Endothelial cell of umbilical vein (primary cell): ENCODE measurements at regions not wholly inside any gene's neighbourhood (a gene's known extent, or its start where the extent isn't known, plus 50 kb on each side); places are given as distances from the start of the nearest gene placed in this dataset.

Experiments used
- BruUV-seq: library from RNA; stranded (reverse); fragments of 400-500 nt; replicated peaks from 2 replicates; lab custom pipeline; 2021; lab: Mats Ljungman, UMichigan
- CTCF ChIA-PET: fragments of 300-600, 350-600 bp; sonication (Branson Sonifier 250); formaldehyde crosslinking; loops from one replicate; lab custom pipeline; 2021; ENCODE audit warnings: antibody characterized with exemption, inconsistent platforms; lab: Charles Lee
- POLR2A ChIA-PET: fragments of 300-600, 350-600 bp; sonication (Branson Sonifier 250); formaldehyde crosslinking; loops from one replicate; lab custom pipeline; 2021; ENCODE audit warnings: antibody characterized with exemption, inconsistent platforms; lab: Charles Lee
- DNase-seq: peaks from one replicate; pipeline ENCODE4 v3.0.0-alpha.2; 2011; ENCODE audit warnings: low read depth, low spot score
- FAIRE-seq: peaks from 2 replicates; lab custom pipeline; 2011; peaks lifted over from hg19 to GRCh38; lab: Jason Lieb, UNC
- H2AFZ ChIP-seq: 2 replicates; pipeline ENCODE4 v1.6.0; 2012; ENCODE audit warnings: low read depth, low read length, control low read depth, inconsistent platforms
- H3K27ac ChIP-seq: 2 replicates; pipeline ENCODE4 v1.5.1; 2011; ENCODE audit warnings: low read depth, mild to moderate bottlenecking, control low read depth, low read length, moderate library complexity; ENCODE audit not compliant: insufficient read depth
- H3K27me3 ChIP-seq, 2 experiments: 2 replicates each; pipeline versions ENCODE4 v1.6.0 to v1.6.1; 2011; ENCODE audit warnings: low read length in 2 of 2, mixed read lengths in 1 of 2; ENCODE audit not compliant: control insufficient read depth in 2 of 2, insufficient read depth in 2 of 2
- H3K36me3 ChIP-seq, 2 experiments: 2 replicates in 1 of 2; 3 replicates in 1 of 2; pipeline ENCODE4 v1.5.1; 2011; ENCODE audit warnings: low read length in 2 of 2, mild to moderate bottlenecking in 1 of 2, moderate library complexity in 1 of 2; ENCODE audit not compliant: control insufficient read depth in 2 of 2, insufficient read depth in 2 of 2; ENCODE audit errors: extremely low read depth in 1 of 2
- H3K4me1 ChIP-seq: 3 replicates; pipeline ENCODE4 v1.5.1; 2011; ENCODE audit warnings: mild to moderate bottlenecking, low read length; ENCODE audit not compliant: control insufficient read depth, insufficient read depth; ENCODE audit errors: extremely low read depth
- H3K4me2 ChIP-seq: 2 replicates; pipeline ENCODE4 v1.6.1; 2011; ENCODE audit warnings: low read length, control low read depth, mixed read lengths; ENCODE audit not compliant: insufficient read depth
- H3K4me3 ChIP-seq, 3 experiments: fragments of 200-600 bp in 1 of 3; sonication (generic), shearing (Covaris generic) in 1 of 3; replicated peaks in 1 of 3; 2 replicates each; pipeline ENCODE4 v1.5.1; 2011 to 2016; ENCODE audit warnings: control low read depth in 3 of 3, low read length in 3 of 3, mild to moderate bottlenecking in 2 of 3, inconsistent platforms in 1 of 3, low read depth in 1 of 3, moderate library complexity in 1 of 3; ENCODE audit not compliant: insufficient read depth in 1 of 3
- H3K79me2 ChIP-seq: 2 replicates; pipeline ENCODE4 v1.6.0; 2012; ENCODE audit warnings: low read length, inconsistent platforms; ENCODE audit not compliant: control insufficient read depth, insufficient read depth
- H3K9ac ChIP-seq: replicated peaks from 2 replicates; pipeline ENCODE3; 2011; ENCODE audit warnings: low read length, control low read depth; ENCODE audit not compliant: insufficient read depth; ENCODE audit errors: extremely low read depth
- H3K9me1 ChIP-seq: replicated peaks from 3 replicates; pipeline ENCODE4 v1.6.0; 2011; ENCODE audit warnings: mild to moderate bottlenecking, low read length; ENCODE audit not compliant: control insufficient read depth, insufficient read depth; ENCODE audit errors: extremely low read depth
- H3K9me3 ChIP-seq: replicated peaks from 2 replicates; pipeline ENCODE4 v1.5.1; 2012; ENCODE audit warnings: low read length, inconsistent platforms; ENCODE audit not compliant: control insufficient read depth, insufficient read depth
- H4K20me1 ChIP-seq: replicated peaks from 2 replicates; pipeline ENCODE3; 2011; ENCODE audit warnings: mild to moderate bottlenecking, low read length; ENCODE audit not compliant: control insufficient read depth, insufficient read depth; ENCODE audit errors: extremely low read depth
- CTCF ChIP-seq, 2 donors: IDR thresholded peaks; 1 replicate in 1 of 2; 2 replicates in 1 of 2; pipeline ENCODE4 v1.5.1; 2011; ENCODE audit warnings: low read length in 2 of 2, mild to moderate bottlenecking in 2 of 2, moderate library complexity in 2 of 2, control low read depth in 1 of 2, inconsistent platforms in 1 of 2, low read depth in 1 of 2; ENCODE audit not compliant: insufficient read depth in 1 of 2; ENCODE audit errors: extremely low read depth in 1 of 2
- EZH2 ChIP-seq: IDR thresholded peaks from 2 replicates; pipeline ENCODE4 v1.6.1; 2012; ENCODE audit warnings: borderline replicate concordance, low read depth, mild to moderate bottlenecking, moderate library complexity, low read length, inconsistent platforms; ENCODE audit not compliant: severe bottlenecking
- FOS ChIP-seq: IDR thresholded peaks from 2 replicates; pipeline ENCODE4 v1.6.1; 2011; ENCODE audit warnings: mild to moderate bottlenecking, low read length, moderate library complexity, borderline replicate concordance; ENCODE audit not compliant: insufficient read depth
- GATA2 ChIP-seq: IDR thresholded peaks from 2 replicates; pipeline ENCODE4 v1.7.0; 2011; ENCODE audit warnings: low read depth, mild to moderate bottlenecking, moderate library complexity, mixed read lengths, low read length; ENCODE audit not compliant: insufficient read length, insufficient read depth
- JUN ChIP-seq: IDR thresholded peaks from 2 replicates; pipeline ENCODE4 v1.6.1; 2011; ENCODE audit warnings: borderline replicate concordance, low read depth; ENCODE audit not compliant: insufficient read length, insufficient read depth
- MAX ChIP-seq: IDR thresholded peaks from 2 replicates; pipeline ENCODE4 v1.6.1; 2011; ENCODE audit not compliant: insufficient read depth, insufficient read length
- MYC ChIP-seq: IDR thresholded peaks from one replicate; pipeline ENCODE4 v1.6.1; 2011; ENCODE audit warnings: mild to moderate bottlenecking, low read depth, low read length
- POLR2A ChIP-seq: IDR thresholded peaks from 2 replicates; pipeline ENCODE4 v1.6.1; 2012; ENCODE audit warnings: low read depth, mild to moderate bottlenecking, control low read depth, low read length
- POLR2AphosphoS5 ChIP-seq: IDR thresholded peaks from 2 replicates; pipeline ENCODE4 v1.6.1; 2012; ENCODE audit warnings: low read depth, mild to moderate bottlenecking, control low read depth, low read length, moderate library complexity; ENCODE audit not compliant: insufficient read depth
- dilution Hi-C: fragments of 300-500 bp; cut with MboI; formaldehyde crosslinking; loops from one replicate; pipeline ENCODE4 v1.15.0; 2019; ENCODE audit warnings: low sequenced_read_pairs; ENCODE audit not compliant: extremely low pct_ligation_motif_present
- intact Hi-C: fragments of 100-400 bp; cut with micrococcal nuclease; formaldehyde crosslinking; loops from one replicate; pipeline ENCODE4 v1.10.0; 2022

- intact Hi-C loops, result no loop called here
Measured at GRCh38 chr5:72015103-72015548, 92.1 kb upstream of the MAP1B start.

More at GRCh38 chr5:72015103-72015548, 92.1 kb upstream of the MAP1B start:
- Histone ChIP-seq H3K9me1 (no peaks in the 10 kb centered on the region), H2AFZ (no peak overlapping the region), H3K4me2 (no peak overlapping the region), H4K20me1 (no peaks in the 10 kb centered on the region), H3K4me3 (no peak overlapping the region), H3K4me1 (no peaks in the 10 kb centered on the region), H3K9me3 (no peaks in the 10 kb centered on the region), H3K9ac (no peak overlapping the region), H3K36me3 (no peaks in the 10 kb centered on the region), H3K27ac (no peak overlapping the region), H3K79me2 (no peaks in the 10 kb centered on the region), H3K27me3 (peaks cover 14 to 34% of the 10 kb centered on the region in 2 experiments)
- CTCF ChIA-PET, result interaction anchor here (1.2 to 3.1 kb wide), 3 partner anchors 11 to 232 kb away, joined by 4 to 16 read pairs (median 4); no protein-coding TSS in a partner anchor
- POLR2A ChIA-PET, result no interaction called here
- no peak for DNase-seq
- no TSS peak for BruUV-seq
- dilution Hi-C loops, result no loop called here
- TF ChIP-seq EZH2 (no peak), MAX (no peak), POLR2A (no peak), POLR2AphosphoS5 (no peak), FOS (no peak), CTCF (IDR thresholded peaks at IDR 0.05; ENCODE audit: extremely low read depth in 1 of 2, insufficient read depth in 1 of 2, low read depth in 1 of 2, low read length in 2 of 2) (no peak), MYC (no peak), GATA2 (no peak), JUN (no peak)
- no peak for FAIRE-seq
